ENCODE measurements at regions not wholly inside any gene's neighbourhood (a gene's known extent, or its start where the extent isn't known, plus 50 kb on each side); places are given as distances from the start of the nearest gene placed in this dataset.

GRCh38 chr4:30903502-30904214 lies 183.5 kb downstream of the PCDH7 start:
- TF ChIP-seq EZH2 (IDR thresholded peaks at IDR 0.05; ENCODE audit: borderline replicate concordance, low read length) (no peak), CTCF (IDR thresholded peaks at IDR 0.05; ENCODE audit: low read length) (no peak)
- no peaks in the 10 kb centered on the region for H3K9me3 ChIP-seq (ENCODE audit: low read length)
- H3K36me3 ChIP-seq (ENCODE audit: insufficient read depth, low read length), result no peaks in the 10 kb centered on the region
- no peak overlapping the region for H3K4me3 ChIP-seq (ENCODE audit: low read depth, low read length, poor library complexity, severe bottlenecking)
- no peaks in the 10 kb centered on the region for H3F3A ChIP-seq (ENCODE audit: insufficient read depth, low read length)
- H4K20me1 ChIP-seq (ENCODE audit: insufficient read depth, low read length), result no peaks in the 10 kb centered on the region
- no peak overlapping the region for H2AFZ ChIP-seq (ENCODE audit: low read length)
- H3K79me2 ChIP-seq (ENCODE audit: insufficient read depth, low read length), result no peaks in the 10 kb centered on the region
- no peaks in the 10 kb centered on the region for H3K9me2 ChIP-seq (ENCODE audit: low read depth, low read length)
- no peaks in the 10 kb centered on the region for H3K27me3 ChIP-seq (ENCODE audit: insufficient read depth, low read length)
- H3K4me2 ChIP-seq (ENCODE audit: low read length), result no peak overlapping the region
- H3K4me1 ChIP-seq (ENCODE audit: insufficient read depth, low read length, severe bottlenecking), result no peaks in the 10 kb centered on the region
- no peak overlapping the region for H3K9ac ChIP-seq (ENCODE audit: low read length)
- H3K27ac ChIP-seq (ENCODE audit: low read depth, low read length, poor library complexity, severe bottlenecking), result no peak overlapping the region

- TF ChIP-seq EZH2 (IDR thresholded peaks at IDR 0.05; ENCODE audit: borderline replicate concordance, low read length), result no peak
- TF ChIP-seq CTCF (IDR thresholded peaks at IDR 0.05; ENCODE audit: low read length), result no peak
- H3K4me2 ChIP-seq (ENCODE audit: low read length), result no peak overlapping the region
- H3K79me2 ChIP-seq (ENCODE audit: insufficient read depth, low read length), result no peaks in the 10 kb centered on the region
- H3F3A ChIP-seq (ENCODE audit: insufficient read depth, low read length), result no peaks in the 10 kb centered on the region
- H3K9me3 ChIP-seq (ENCODE audit: low read length), result no peaks in the 10 kb centered on the region
- H3K27ac ChIP-seq (ENCODE audit: low read depth, low read length, poor library complexity, severe bottlenecking), result no peak overlapping the region
- no peak overlapping the region for H3K4me3 ChIP-seq (ENCODE audit: low read depth, low read length, poor library complexity, severe bottlenecking)
- no peak overlapping the region for H3K9ac ChIP-seq (ENCODE audit: low read length)
- no peaks in the 10 kb centered on the region for H4K20me1 ChIP-seq (ENCODE audit: insufficient read depth, low read length)
- H3K9me2 ChIP-seq (ENCODE audit: low read depth, low read length), result no peaks in the 10 kb centered on the region
- no peaks in the 10 kb centered on the region for H3K4me1 ChIP-seq (ENCODE audit: insufficient read depth, low read length, severe bottlenecking)
- H2AFZ ChIP-seq (ENCODE audit: low read length), result no peak overlapping the region
- no peaks in the 10 kb centered on the region for H3K27me3 ChIP-seq (ENCODE audit: insufficient read depth, low read length)
- no peaks in the 10 kb centered on the region for H3K36me3 ChIP-seq (ENCODE audit: insufficient read depth, low read length)
Measured at GRCh38 chr4:30904215-30904555, 184.0 kb downstream of the PCDH7 start.

GRCh38 chr4:30904588-30904987 lies 184.4 kb downstream of the PCDH7 start:
- TF ChIP-seq CTCF (IDR thresholded peaks at IDR 0.05; ENCODE audit: low read length), result no peak
- no peak for TF ChIP-seq EZH2 (IDR thresholded peaks at IDR 0.05; ENCODE audit: borderline replicate concordance, low read length)
- Histone ChIP-seq H3K4me2 (ENCODE audit: low read length) (no peak overlapping the region), H3K4me1 (ENCODE audit: insufficient read depth, low read length, severe bottlenecking) (no peaks in the 10 kb centered on the region), H3K27ac (ENCODE audit: low read depth, low read length, poor library complexity, severe bottlenecking) (no peak overlapping the region), H3K36me3 (ENCODE audit: insufficient read depth, low read length) (no peaks in the 10 kb centered on the region), H3K9ac (ENCODE audit: low read length) (no peak overlapping the region), H3K79me2 (ENCODE audit: insufficient read depth, low read length) (no peaks in the 10 kb centered on the region), H3K4me3 (ENCODE audit: low read depth, low read length, poor library complexity, severe bottlenecking) (no peak overlapping the region), H3F3A (ENCODE audit: insufficient read depth, low read length) (no peaks in the 10 kb centered on the region), H4K20me1 (ENCODE audit: insufficient read depth, low read length) (no peaks in the 10 kb centered on the region), H2AFZ (ENCODE audit: low read length) (no peak overlapping the region), H3K27me3 (ENCODE audit: insufficient read depth, low read length) (no peaks in the 10 kb centered on the region), H3K9me3 (ENCODE audit: low read length) (no peaks in the 10 kb centered on the region), H3K9me2 (ENCODE audit: low read depth, low read length) (no peaks in the 10 kb centered on the region)

Measured in OCI-LY1 (cell line).